IMR-90 (cell line): ENCODE measurements at regions not wholly inside any gene's neighbourhood (a gene's known extent, or its start where the extent isn't known, plus 50 kb on each side); places are given as distances from the start of the nearest gene placed in this dataset.

Experiments
- ATAC-seq: fragments of 200-7000 bp; cut with Tn5 transposase; 2 replicates; pipeline ENCODE4 v1.9.1; 2020; ENCODE audit warnings: low read depth, mild to moderate bottlenecking, moderate library complexity
- BruUV-seq: library from RNA; stranded (reverse); fragments of 400-500 nt; replicated peaks from 2 replicates; lab custom pipeline; 2021; lab: Mats Ljungman, UMichigan
- CTCF ChIA-PET: fragments of 300-600 bp; formaldehyde crosslinking; extraction: SDS; loops from one replicate; lab custom pipeline; 2021; ENCODE audit warnings: antibody characterized with exemption; lab: Yijun Ruan, JAX
- POLR2A ChIA-PET: fragments of 300-600 bp; sonication (Branson Sonifier 250); formaldehyde crosslinking; loops from one replicate; lab custom pipeline; 2022; ENCODE audit warnings: antibody characterized with exemption; ENCODE audit not compliant: unreplicated experiment; lab: Charles Lee
- DNase-seq: peaks from one replicate; pipeline ENCODE4 v3.0.0; 2013
- H2AFZ ChIP-seq: replicated peaks from 2 replicates; pipeline ENCODE3; 2013; ENCODE audit warnings: low read length, mild to moderate bottlenecking; ENCODE audit not compliant: poor library complexity
- H2AK5ac ChIP-seq: 2 replicates; pipeline ENCODE4 v1.6.1; 2013; ENCODE audit warnings: low read depth, low read length, inconsistent platforms
- H2AK9ac ChIP-seq: replicated peaks from 2 replicates; pipeline ENCODE3; 2013; ENCODE audit warnings: mild to moderate bottlenecking, low read depth, low read length, moderate library complexity; ENCODE audit not compliant: poor library complexity
- H2BK120ac ChIP-seq: 2 replicates; pipeline ENCODE4 v1.6.1; 2013; ENCODE audit warnings: low read depth, low read length, inconsistent platforms
- H2BK15ac ChIP-seq: 3 replicates; pipeline ENCODE4 v1.6.1; 2013; ENCODE audit warnings: low read depth, low read length, inconsistent platforms
- H2BK20ac ChIP-seq: 2 replicates; pipeline ENCODE4 v1.6.1; 2013; ENCODE audit warnings: low read depth, mild to moderate bottlenecking, inconsistent platforms, low read length, moderate library complexity
- H2BK5ac ChIP-seq: 2 replicates; pipeline ENCODE4 v1.6.1; 2013; ENCODE audit warnings: mild to moderate bottlenecking, low read depth, low read length, inconsistent platforms; ENCODE audit not compliant: poor library complexity, severe bottlenecking
- H3K14ac ChIP-seq: replicated peaks from 2 replicates; pipeline ENCODE4 v1.6.1; 2013; ENCODE audit warnings: low read depth, low read length, inconsistent platforms
- H3K18ac ChIP-seq: 2 replicates; pipeline ENCODE4 v1.6.1; 2013; ENCODE audit warnings: low read depth, low read length, control low read depth
- H3K23ac ChIP-seq: 2 replicates; pipeline ENCODE4 v1.6.1; 2013; ENCODE audit warnings: low read depth, low read length, inconsistent platforms
- H3K27ac ChIP-seq: 2 replicates; pipeline ENCODE4 v1.5.1; 2013; ENCODE audit warnings: mild to moderate bottlenecking, control low read depth, low read length; ENCODE audit not compliant: insufficient read depth
- H3K27me3 ChIP-seq: 2 replicates; pipeline ENCODE4 v1.6.1; 2013; ENCODE audit warnings: low read length; ENCODE audit not compliant: control insufficient read depth, insufficient read depth
- H3K36me3 ChIP-seq: 2 replicates; pipeline ENCODE4 v1.6.1; 2013; ENCODE audit warnings: low read length, mixed read lengths; ENCODE audit not compliant: control insufficient read depth, insufficient read depth
- H3K4ac ChIP-seq: 2 replicates; pipeline ENCODE4 v1.6.1; 2013; ENCODE audit warnings: low read depth, low read length, inconsistent platforms
- H3K4me1 ChIP-seq: 2 replicates; pipeline ENCODE4 v1.6.1; 2013; ENCODE audit warnings: low read length, mixed read lengths; ENCODE audit not compliant: control insufficient read depth, insufficient read depth
- H3K4me2 ChIP-seq: 2 replicates; pipeline ENCODE4 v1.6.1; 2013; ENCODE audit warnings: low read depth, mild to moderate bottlenecking, control low read depth, low read length, moderate library complexity
- H3K4me3 ChIP-seq: 2 replicates; pipeline ENCODE4 v1.5.1; 2013; ENCODE audit warnings: low read depth, mild to moderate bottlenecking, control low read depth, low read length, moderate library complexity; ENCODE audit not compliant: insufficient read depth
- H3K56ac ChIP-seq: 2 replicates; pipeline ENCODE4 v1.6.1; 2013; ENCODE audit warnings: low read length, inconsistent platforms; ENCODE audit not compliant: insufficient read depth; ENCODE audit errors: extremely low read depth
- H3K79me1 ChIP-seq, 2 experiments: 2 replicates each; pipeline ENCODE4 v1.6.1; 2013; ENCODE audit warnings: low read length in 2 of 2, inconsistent platforms in 1 of 2, low read depth in 1 of 2
- H3K9ac ChIP-seq: 2 replicates; pipeline ENCODE4 v1.6.1; 2013; ENCODE audit warnings: low read depth, low read length, control low read depth
- H3K9me1 ChIP-seq: 2 replicates; pipeline ENCODE4 v1.6.1; 2013; ENCODE audit warnings: low read length, inconsistent platforms; ENCODE audit not compliant: insufficient read depth
- H3K9me3 ChIP-seq: 2 replicates; pipeline ENCODE4 v1.6.1; 2013; ENCODE audit warnings: low read length; ENCODE audit not compliant: control insufficient read depth, insufficient read depth
- H4K20me1 ChIP-seq: 2 replicates; pipeline ENCODE4 v1.6.1; 2013; ENCODE audit warnings: low read length, inconsistent platforms; ENCODE audit not compliant: insufficient read depth
- H4K5ac ChIP-seq: 2 replicates; pipeline ENCODE4 v1.6.1; 2013; ENCODE audit warnings: mild to moderate bottlenecking, low read depth, low read length, control low read depth
- H4K8ac ChIP-seq, 2 experiments: 2 replicates each; pipeline ENCODE4 v1.6.1; 2013; ENCODE audit warnings: low read depth in 2 of 2, low read length in 2 of 2, control low read depth in 1 of 2, inconsistent platforms in 1 of 2
- H4K91ac ChIP-seq: 2 replicates; pipeline ENCODE4 v1.6.1; 2013; ENCODE audit warnings: low read depth, low read length, inconsistent platforms; ENCODE audit not compliant: insufficient read depth
- CEBPB ChIP-seq: IDR thresholded peaks from 2 replicates; pipeline ENCODE4 v1.6.1; 2012; ENCODE audit warnings: low read depth, low read length, improper control_type of control experiment
- WGBS, 2 experiments: methylation state at CpG; one replicate each; pipeline versions ENCODE4 v1.1.5 to v1.1.7; 2013; ENCODE audit warnings: missing lambda C conversion rate in 2 of 2; ENCODE audit not compliant: insufficient read length in 1 of 2; ENCODE audit errors: extremely low coverage in 2 of 2; 5-methylcytosine and 5-hydroxymethylcytosine counted together
- dilution Hi-C: fragments of 300-500 bp; cut with HindIII; formaldehyde crosslinking; loops from one replicate; pipeline ENCODE4 v1.14.3; 2018; ENCODE audit warnings: low sequenced_read_pairs; ENCODE audit not compliant: unreplicated experiment
- in situ Hi-C: fragments of 300-500 bp; cut with MboI; formaldehyde crosslinking; loops from 3 replicates; pipeline ENCODE4 v1.14.3; 2019; ENCODE audit warnings: low sequenced_read_pairs, inconsistent platforms, mixed read lengths
- intact Hi-C: fragments of 100-400 bp; cut with micrococcal nuclease; formaldehyde crosslinking; loops from 2 replicates; pipeline ENCODE4 v1.10.0; 2022
- TF ChIP-seq, protein P1 (sequence below): conservative IDR thresholded peaks from 2 replicates; pipeline ENCODE4 v1.5.1; 2012; ENCODE audit warnings: mild to moderate bottlenecking, low read depth, low read length, improper control_type of control experiment

DNA sequence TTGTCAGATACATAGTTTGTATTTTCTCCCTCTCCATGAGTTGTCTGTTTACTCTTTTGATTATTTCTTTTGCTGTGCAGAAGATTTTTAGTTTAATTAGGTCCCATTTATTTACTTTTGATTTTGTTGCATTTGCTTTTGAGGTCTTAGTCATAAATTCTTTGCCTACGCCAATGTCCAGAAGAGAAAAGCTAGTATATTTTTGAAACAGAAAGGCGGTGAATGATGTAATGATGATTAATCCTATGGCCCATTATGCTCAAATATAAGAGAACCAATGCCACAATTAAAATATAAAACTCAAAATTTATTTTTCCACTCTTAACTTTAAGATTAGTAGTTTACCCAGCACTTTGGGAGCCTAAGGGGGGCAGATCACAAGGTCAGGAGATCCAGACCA lies 59.8 kb upstream of the SMIM36 start:
- no CpG with 5 or more reads among the region's 2 CpGs for WGBS, 2 experiments
- Histone ChIP-seq H3K9me1 (peaks cover 5% of the 10 kb centered on the region; the same call in 1 of the 2 replicates), H4K20me1 (no peaks in the 10 kb centered on the region), H3K18ac (no peak overlapping the region), H3K4me1 (peaks cover 9% of the 10 kb centered on the region), H2AK5ac (no peak overlapping the region), H3K79me1 (no peaks in the 10 kb centered on the region), H3K27ac (no peak overlapping the region), H2AFZ (no peak overlapping the region), H3K4me3 (no peak overlapping the region), H2BK15ac (no peak overlapping the region), H2AK9ac (no peak overlapping the region), H3K9me3 (no peaks in the 10 kb centered on the region), H4K5ac (no peak overlapping the region), H4K91ac (no peak overlapping the region), H3K27me3 (no peaks in the 10 kb centered on the region), H3K36me3 (no peaks in the 10 kb centered on the region), H2BK5ac (no peak overlapping the region), H3K56ac (no peak overlapping the region), H3K9ac (no peak overlapping the region), H2BK20ac (no peak overlapping the region), H3K14ac (no peak overlapping the region), H4K8ac (no peak overlapping the region), H3K23ac (no peak overlapping the region), H3K4ac (no peak overlapping the region), H3K4me2 (no peak overlapping the region), H2BK120ac (no peak overlapping the region)
- dilution Hi-C loops: no loop called here
- in situ Hi-C loops: no loop called here
- intact Hi-C loops: no loop called here
- CTCF ChIA-PET: interaction anchor here (1.2 kb wide), 1 partner anchor 23 kb away, joined by 3 read pairs; no protein-coding TSS in a partner anchor
- peak; percentile 58 for DNase-seq
- ATAC-seq: peak; percentile 55; the same call in 1 of the 2 replicates
- POLR2A ChIA-PET: no interaction called here
- no TSS peak for BruUV-seq
- TF ChIP-seq, protein P1, sequence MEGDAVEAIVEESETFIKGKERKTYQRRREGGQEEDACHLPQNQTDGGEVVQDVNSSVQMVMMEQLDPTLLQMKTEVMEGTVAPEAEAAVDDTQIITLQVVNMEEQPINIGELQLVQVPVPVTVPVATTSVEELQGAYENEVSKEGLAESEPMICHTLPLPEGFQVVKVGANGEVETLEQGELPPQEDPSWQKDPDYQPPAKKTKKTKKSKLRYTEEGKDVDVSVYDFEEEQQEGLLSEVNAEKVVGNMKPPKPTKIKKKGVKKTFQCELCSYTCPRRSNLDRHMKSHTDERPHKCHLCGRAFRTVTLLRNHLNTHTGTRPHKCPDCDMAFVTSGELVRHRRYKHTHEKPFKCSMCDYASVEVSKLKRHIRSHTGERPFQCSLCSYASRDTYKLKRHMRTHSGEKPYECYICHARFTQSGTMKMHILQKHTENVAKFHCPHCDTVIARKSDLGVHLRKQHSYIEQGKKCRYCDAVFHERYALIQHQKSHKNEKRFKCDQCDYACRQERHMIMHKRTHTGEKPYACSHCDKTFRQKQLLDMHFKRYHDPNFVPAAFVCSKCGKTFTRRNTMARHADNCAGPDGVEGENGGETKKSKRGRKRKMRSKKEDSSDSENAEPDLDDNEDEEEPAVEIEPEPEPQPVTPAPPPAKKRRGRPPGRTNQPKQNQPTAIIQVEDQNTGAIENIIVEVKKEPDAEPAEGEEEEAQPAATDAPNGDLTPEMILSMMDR: no peak
- TF ChIP-seq CEBPB: peak; percentile 20; the same call in 1 of the 2 replicates
